ENCODE measurements at regions not wholly inside any gene's neighbourhood (a gene's known extent, or its start where the extent isn't known, plus 50 kb on each side); places are given as distances from the start of the nearest gene placed in this dataset.

- no peak for TF ChIP-seq CTCF (IDR thresholded peaks at IDR 0.05)
- no peak for TF ChIP-seq POLR2A (IDR thresholded peaks at IDR 0.05)
These were observed 54.2 kb upstream of the HSPA9 start for GRCh38 chr5:138629392-138629791.

All from lower leg skin (tissue), 3 donors.